ENCODE measurements at regions not wholly inside any gene's neighbourhood (a gene's known extent, or its start where the extent isn't known, plus 50 kb on each side); places are given as distances from the start of the nearest gene placed in this dataset.

DNA sequence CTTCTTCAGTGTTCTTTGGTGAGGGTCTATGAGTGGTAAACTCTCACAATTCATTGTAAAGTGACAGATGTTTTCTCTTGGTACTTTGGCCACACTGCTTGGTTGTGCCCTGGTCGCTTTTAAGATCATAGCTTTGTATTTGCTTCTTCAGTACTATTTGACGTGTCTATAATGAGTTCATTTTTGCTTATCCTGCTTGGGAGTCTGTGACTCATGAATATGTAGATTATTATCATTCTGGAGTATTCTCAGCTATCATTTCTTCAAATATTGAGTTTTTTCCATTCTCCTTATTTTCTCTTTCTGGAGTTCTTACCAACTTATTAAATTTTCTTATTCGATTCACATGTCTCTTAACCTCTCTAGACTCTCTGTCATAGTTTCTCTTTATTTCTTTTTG lies 73.0 kb upstream of the HS6ST1 start:
- H3K4me3 ChIP-seq (replicated peaks in 1 of 4; ENCODE audit: control extremely low read depth in 1 of 4, insufficient read depth in 1 of 4, low read depth in 3 of 4, low read length in 4 of 4) = no peak overlapping the region
- no peak overlapping the region for H2AFZ ChIP-seq (ENCODE audit: low read length)
- TF ChIP-seq, protein P1, sequence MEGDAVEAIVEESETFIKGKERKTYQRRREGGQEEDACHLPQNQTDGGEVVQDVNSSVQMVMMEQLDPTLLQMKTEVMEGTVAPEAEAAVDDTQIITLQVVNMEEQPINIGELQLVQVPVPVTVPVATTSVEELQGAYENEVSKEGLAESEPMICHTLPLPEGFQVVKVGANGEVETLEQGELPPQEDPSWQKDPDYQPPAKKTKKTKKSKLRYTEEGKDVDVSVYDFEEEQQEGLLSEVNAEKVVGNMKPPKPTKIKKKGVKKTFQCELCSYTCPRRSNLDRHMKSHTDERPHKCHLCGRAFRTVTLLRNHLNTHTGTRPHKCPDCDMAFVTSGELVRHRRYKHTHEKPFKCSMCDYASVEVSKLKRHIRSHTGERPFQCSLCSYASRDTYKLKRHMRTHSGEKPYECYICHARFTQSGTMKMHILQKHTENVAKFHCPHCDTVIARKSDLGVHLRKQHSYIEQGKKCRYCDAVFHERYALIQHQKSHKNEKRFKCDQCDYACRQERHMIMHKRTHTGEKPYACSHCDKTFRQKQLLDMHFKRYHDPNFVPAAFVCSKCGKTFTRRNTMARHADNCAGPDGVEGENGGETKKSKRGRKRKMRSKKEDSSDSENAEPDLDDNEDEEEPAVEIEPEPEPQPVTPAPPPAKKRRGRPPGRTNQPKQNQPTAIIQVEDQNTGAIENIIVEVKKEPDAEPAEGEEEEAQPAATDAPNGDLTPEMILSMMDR (conservative IDR thresholded peaks at IDR 0.05 in 1 of 2, IDR thresholded peaks at IDR 0.05 in 1 of 2; ENCODE audit: low read depth in 1 of 2, low read length in 2 of 2) = no peak

GRCh38 chr2:128392207-128392606 lies 73.5 kb upstream of the HS6ST1 start:
- H3K4me2 ChIP-seq (ENCODE audit: extremely low read depth, insufficient read depth, low read length) = no peak overlapping the region
- H2AFZ ChIP-seq (ENCODE audit: low read length) = no peak overlapping the region
- no peak overlapping the region for H3K27ac ChIP-seq (ENCODE audit: insufficient read depth, low read length)
- H3K4me3 ChIP-seq (replicated peaks in 1 of 4; ENCODE audit: control extremely low read depth in 1 of 4, insufficient read depth in 1 of 4, low read depth in 3 of 4, low read length in 4 of 4) = no peak overlapping the region
- H3K9me3 ChIP-seq (ENCODE audit: control insufficient read depth, insufficient read depth, low read depth, low read length) = no peaks in the 10 kb centered on the region
- no peaks in the 10 kb centered on the region for H3K4me1 ChIP-seq (ENCODE audit: control insufficient read depth, extremely low read depth, insufficient read depth, low read length)
- H3K36me3 ChIP-seq (ENCODE audit: control insufficient read depth, insufficient read depth, low read length) = no peaks in the 10 kb centered on the region
- H3K79me2 ChIP-seq (ENCODE audit: control insufficient read depth, insufficient read depth, low read length) = no peaks in the 10 kb centered on the region
- H4K20me1 ChIP-seq (ENCODE audit: control insufficient read depth, extremely low read depth, insufficient read depth, low read length) = no peaks in the 10 kb centered on the region
- H3K9ac ChIP-seq (ENCODE audit: insufficient read depth, low read length) = no peak overlapping the region
- H3K27me3 ChIP-seq (ENCODE audit: control insufficient read depth, insufficient read depth, low read length) = no peaks in the 10 kb centered on the region
- TF ChIP-seq EZH2 (IDR thresholded peaks at IDR 0.05; ENCODE audit: low read length, missing control alignments) = no peak
- TF ChIP-seq, protein P1 (conservative IDR thresholded peaks at IDR 0.05 in 1 of 2, IDR thresholded peaks at IDR 0.05 in 1 of 2; ENCODE audit: low read depth in 1 of 2, low read length in 2 of 2) = no peak
- DNase-seq (ENCODE audit: low read depth in 2 of 2) = no peak

More for the DNA sequence above, 73.0 kb upstream of the HS6ST1 start:
- Histone ChIP-seq H3K9me3 (ENCODE audit: control insufficient read depth, insufficient read depth, low read depth, low read length) (no peaks in the 10 kb centered on the region), H4K20me1 (ENCODE audit: control insufficient read depth, extremely low read depth, insufficient read depth, low read length) (no peaks in the 10 kb centered on the region), H3K27me3 (ENCODE audit: control insufficient read depth, insufficient read depth, low read length) (no peaks in the 10 kb centered on the region), H3K4me2 (ENCODE audit: extremely low read depth, insufficient read depth, low read length) (no peak overlapping the region), H3K9ac (ENCODE audit: insufficient read depth, low read length) (no peak overlapping the region), H3K79me2 (ENCODE audit: control insufficient read depth, insufficient read depth, low read length) (no peaks in the 10 kb centered on the region), H3K4me1 (ENCODE audit: control insufficient read depth, extremely low read depth, insufficient read depth, low read length) (no peaks in the 10 kb centered on the region), H3K27ac (ENCODE audit: insufficient read depth, low read length) (no peak overlapping the region), H3K36me3 (ENCODE audit: control insufficient read depth, insufficient read depth, low read length) (no peaks in the 10 kb centered on the region)
- DNase-seq (ENCODE audit: low read depth in 2 of 2) = no peak

- no peak for TF ChIP-seq EZH2 (IDR thresholded peaks at IDR 0.05; ENCODE audit: low read length, missing control alignments)
- TF ChIP-seq, protein P1 (conservative IDR thresholded peaks at IDR 0.05 in 1 of 2, IDR thresholded peaks at IDR 0.05 in 1 of 2; ENCODE audit: low read depth in 1 of 2, low read length in 2 of 2) = no peak
- H3K4me3 ChIP-seq (replicated peaks in 1 of 4; ENCODE audit: control extremely low read depth in 1 of 4, insufficient read depth in 1 of 4, low read depth in 3 of 4, low read length in 4 of 4) = no peak overlapping the region
- no peaks in the 10 kb centered on the region for H3K4me1 ChIP-seq (ENCODE audit: control insufficient read depth, extremely low read depth, insufficient read depth, low read length)
- H3K27me3 ChIP-seq (ENCODE audit: control insufficient read depth, insufficient read depth, low read length) = no peaks in the 10 kb centered on the region
- H3K9ac ChIP-seq (ENCODE audit: insufficient read depth, low read length) = no peak overlapping the region
- no peaks in the 10 kb centered on the region for H3K36me3 ChIP-seq (ENCODE audit: control insufficient read depth, insufficient read depth, low read length)
- H4K20me1 ChIP-seq (ENCODE audit: control insufficient read depth, extremely low read depth, insufficient read depth, low read length) = no peaks in the 10 kb centered on the region
- no peak overlapping the region for H3K27ac ChIP-seq (ENCODE audit: insufficient read depth, low read length)
- no peaks in the 10 kb centered on the region for H3K79me2 ChIP-seq (ENCODE audit: control insufficient read depth, insufficient read depth, low read length)
- DNase-seq (ENCODE audit: low read depth in 2 of 2) = no peak
- no peak overlapping the region for H3K4me2 ChIP-seq (ENCODE audit: extremely low read depth, insufficient read depth, low read length)
- H2AFZ ChIP-seq (ENCODE audit: low read length) = no peak overlapping the region
- no peaks in the 10 kb centered on the region for H3K9me3 ChIP-seq (ENCODE audit: control insufficient read depth, insufficient read depth, low read depth, low read length)
Observed at GRCh38 chr2:128394007-128394730, 75.5 kb upstream of the HS6ST1 start.
